ENCODE measurements at regions not wholly inside any gene's neighbourhood (a gene's known extent, or its start where the extent isn't known, plus 50 kb on each side); places are given as distances from the start of the nearest gene placed in this dataset.

DNA sequence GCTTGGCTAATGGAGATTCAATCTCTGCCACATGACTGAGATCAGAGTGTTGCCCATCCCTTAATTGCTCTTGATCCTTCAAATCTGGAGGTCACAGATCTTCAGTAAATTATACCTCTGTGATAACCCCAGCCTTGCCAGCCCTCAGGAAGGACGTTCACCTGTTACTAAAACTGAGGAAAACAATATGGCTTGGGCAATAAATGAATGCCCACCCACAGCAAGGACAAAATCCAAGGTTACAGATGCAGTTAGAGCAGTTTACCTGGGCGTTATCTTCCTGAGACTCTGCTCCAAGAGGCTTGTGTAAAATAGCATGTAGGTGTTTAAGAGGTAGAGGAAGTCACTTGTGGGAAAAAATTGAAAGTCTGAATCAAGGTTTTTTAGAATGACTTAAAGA is 69.3 kb upstream of the MAOA start:
- no peak for DNase-seq

DNA sequence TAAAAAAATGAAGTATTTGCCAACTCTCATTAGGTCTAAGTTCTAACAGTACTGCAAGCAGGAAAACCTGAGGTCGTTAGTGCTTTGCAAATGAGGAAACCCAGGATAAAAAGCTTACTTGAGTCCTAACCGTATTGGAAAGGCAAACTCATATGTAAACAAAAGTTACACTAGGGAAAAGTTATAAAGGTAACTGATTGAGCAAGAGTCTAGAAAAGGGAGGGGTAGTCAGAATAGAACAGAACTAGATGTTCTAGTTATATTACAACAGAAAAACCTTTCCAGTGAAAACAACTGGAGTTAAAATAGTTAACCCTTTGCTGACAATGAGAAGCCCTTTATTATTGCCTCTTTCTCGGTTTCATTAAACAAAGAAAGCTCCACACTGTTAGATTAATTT is 66.4 kb upstream of the MAOA start:
- no peak for DNase-seq

DNA sequence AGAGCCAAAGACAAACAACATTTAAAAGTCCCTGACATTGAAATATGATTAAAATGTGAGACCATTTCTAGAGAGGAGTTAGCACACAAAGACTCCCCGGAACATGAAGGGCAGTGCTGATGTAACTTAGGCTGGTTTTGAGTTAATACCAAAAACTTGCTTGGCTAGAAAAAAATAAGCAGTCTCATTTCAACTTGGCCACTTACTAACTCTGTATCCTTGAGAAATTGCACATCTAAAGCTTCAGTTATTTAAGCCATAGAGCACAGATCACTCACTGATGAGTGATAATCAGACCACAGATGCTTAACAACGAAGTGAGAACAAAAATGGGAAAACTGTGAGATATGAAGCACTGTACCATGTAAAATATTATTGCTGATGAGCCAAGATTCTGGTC is 65.9 kb upstream of the MAOA start:
- no peak for DNase-seq

DNA sequence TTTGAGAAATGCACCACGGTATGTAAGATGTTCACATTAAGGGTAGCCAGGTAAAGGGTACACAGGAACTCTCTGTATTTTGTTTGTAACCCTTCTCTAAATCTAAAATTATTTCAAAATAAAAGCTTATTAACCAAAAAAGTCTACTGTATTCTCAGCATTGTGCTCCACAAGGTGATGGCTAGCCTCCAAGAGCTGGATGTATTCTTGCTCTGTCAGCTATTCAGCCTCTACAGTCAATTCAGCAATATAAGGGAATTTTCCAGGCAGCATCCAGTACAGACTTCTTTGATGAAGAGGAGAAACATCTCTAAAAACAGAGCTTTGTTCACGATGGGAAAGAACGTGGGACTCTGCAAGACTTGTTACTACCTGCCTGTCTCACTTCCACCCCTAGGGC is 63.5 kb upstream of the MAOA start:
- no peak for DNase-seq

DNA sequence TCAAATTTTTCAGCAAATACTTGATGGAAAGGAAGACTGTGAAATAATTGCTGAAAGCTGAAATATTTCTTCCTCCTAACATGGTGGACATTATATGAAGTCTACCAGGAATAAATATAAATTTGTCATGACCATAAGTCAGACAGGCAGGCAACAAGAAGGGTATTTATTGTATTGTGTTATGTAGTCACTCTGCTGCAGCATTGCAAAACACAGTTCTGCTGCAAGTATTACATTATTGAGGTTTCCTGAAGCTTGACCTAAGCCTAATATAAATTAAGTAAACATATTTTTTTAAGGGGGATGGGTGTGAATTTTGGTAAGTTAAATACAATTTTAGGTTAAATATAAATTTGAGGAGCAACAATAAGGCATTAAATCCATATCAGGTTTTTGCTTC is 60.2 kb upstream of the MAOA start:
- no peak for DNase-seq

DNA sequence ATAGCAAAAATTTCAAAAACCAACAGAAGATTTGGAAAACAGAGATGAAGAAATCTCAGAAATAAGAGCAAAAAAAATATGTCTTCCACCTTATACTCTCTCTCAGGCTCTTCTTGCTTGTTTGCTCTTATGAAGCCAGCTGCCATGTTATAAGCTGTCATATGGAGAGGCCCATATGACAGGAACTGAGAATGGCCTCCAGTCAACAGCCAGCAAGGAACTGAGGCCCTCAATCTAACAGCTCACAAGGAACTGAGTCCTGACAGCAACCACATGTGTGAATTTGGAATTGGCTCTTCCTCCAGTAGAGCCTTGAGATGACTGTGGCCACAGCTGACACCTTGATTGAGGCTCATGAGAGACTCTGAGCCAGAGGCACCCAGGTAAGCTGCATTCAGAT is 51.3 kb upstream of the MAOA start:
- DNase-seq, result no peak

DNA sequence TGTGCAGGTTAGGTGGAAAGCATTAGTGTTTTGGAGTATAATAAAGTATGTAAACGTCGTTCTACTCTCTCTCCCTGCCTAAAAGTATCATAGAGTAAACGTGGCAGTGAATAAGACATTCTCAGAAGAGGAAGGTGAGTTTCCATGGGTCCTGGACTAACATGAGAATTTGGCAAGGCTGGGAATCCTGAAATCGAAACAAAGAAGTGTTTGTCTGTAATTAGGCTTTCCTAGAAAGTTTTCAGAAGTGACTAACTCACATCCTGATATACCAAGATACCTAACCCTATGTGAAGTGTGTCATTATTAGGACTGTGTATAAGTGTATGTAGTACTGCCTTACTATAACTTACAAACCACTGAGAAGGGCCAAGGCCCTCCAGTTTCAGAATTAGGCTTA is 50.7 kb upstream of the MAOA start:
- no peak for DNase-seq

All from fibroblast of upper back skin (primary cell).